HG03064 (cell line): ENCODE measurements at regions not wholly inside any gene's neighbourhood (a gene's known extent, or its start where the extent isn't known, plus 50 kb on each side); places are given as distances from the start of the nearest gene placed in this dataset.

ENCODE experiments used
- ATAC-seq: cut with Tn5 transposase; IDR thresholded peaks from one replicate; pipeline ENCODE4 v1.9.1; 2021; ENCODE audit warnings: low read depth; ENCODE audit not compliant: unreplicated experiment

- no peak for ATAC-seq
These were observed 1142.1 kb upstream of the PRMT6 start for GRCh38 chr1:105914403-105914802.

- no peak for ATAC-seq
These were observed 1121.7 kb upstream of the PRMT6 start for GRCh38 chr1:105934806-105935205.

- no peak for ATAC-seq
These were observed 1091.6 kb upstream of the PRMT6 start for GRCh38 chr1:105964879-105965278.

- ATAC-seq, result no peak
These were observed 1059.0 kb upstream of the PRMT6 start for GRCh38 chr1:105997516-105997915.

DNA sequence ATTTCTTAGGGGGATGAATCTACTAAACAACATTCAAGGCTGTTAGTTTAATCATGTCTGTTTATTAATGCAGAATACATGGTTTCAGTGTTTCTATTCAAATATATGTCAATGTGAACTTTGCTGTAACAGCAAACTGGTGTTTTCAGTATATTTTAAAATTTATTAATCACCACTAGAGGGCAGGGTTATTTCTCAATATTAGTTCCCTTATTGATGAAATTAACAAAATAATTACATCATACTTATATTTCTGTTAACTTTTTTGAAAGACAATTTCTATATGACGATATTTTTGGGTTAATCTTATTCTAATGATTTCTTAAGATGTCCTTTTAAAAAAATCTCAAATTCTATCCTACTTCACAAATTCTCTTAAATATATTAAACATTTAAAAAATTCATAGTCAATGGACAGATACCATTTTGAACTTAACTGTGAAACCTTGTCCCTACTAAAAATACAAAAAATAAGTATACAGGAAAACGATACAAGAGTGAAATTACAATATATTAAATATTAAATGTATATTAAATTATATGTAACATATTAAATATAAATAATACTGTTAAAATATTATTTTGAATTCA, 1034.1 kb upstream of the PRMT6 start:
- no peak for ATAC-seq

DNA sequence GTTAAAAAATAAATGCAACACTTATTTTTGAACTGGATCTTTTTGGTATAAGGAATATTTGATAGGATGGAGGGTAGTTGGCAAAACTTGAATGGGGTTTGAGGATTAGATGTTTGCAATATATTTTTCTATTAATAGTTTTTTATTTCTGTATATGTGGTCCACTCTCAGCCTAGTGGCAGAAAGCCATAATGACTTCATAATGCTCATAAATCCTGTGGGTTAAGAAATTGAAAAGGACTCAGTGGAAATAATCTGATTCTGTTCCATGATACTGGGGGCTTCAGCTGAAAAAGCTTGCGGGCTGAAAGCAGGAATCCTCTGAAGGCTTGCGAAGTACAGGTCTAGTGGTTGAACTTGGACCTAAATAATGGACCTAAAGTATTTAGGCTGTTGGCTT, 1028.6 kb upstream of the PRMT6 start:
- ATAC-seq, result no peak

- no peak for ATAC-seq
These were observed 1018.9 kb upstream of the PRMT6 start for GRCh38 chr1:106037526-106037925.

- ATAC-seq, result no peak
These were observed 1018.2 kb upstream of the PRMT6 start for GRCh38 chr1:106038260-106038659.

DNA sequence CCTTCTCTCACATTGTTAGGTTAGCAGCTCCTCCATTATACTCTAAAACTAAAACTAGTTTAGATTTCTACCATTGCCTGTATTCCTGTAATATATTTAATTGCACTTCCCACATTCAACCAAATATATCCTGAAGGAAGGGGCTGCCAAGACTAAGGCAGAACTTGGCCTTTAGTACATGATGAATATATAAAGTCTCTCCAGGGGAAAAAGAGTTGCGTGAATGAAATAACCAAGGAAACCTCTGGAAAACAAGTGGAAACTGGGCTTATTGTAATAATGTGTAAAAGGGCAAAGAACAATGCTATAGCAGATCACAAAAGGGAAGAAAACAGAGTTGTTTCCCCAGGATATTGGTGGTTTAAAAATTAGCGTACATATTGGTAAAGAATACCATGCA, 1012.5 kb upstream of the PRMT6 start:
- ATAC-seq, result no peak

DNA sequence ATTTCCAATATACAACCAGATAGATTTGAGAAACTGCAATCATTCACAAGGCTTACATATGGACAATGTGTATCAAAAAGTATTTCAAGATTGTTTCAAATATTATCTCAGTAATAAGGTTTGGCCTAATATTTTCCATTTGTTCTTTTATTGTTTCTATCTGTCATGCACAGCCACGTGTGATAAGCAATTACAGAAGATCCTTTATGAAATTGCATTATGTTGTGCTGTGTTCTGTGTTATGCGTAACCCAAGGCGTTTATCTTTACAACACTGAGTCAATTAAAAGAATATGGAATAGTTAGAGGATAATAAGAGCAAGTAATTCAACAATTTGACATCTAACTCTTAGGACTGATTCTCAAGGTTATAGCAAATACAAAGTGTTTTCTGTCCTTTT, 1009.3 kb upstream of the PRMT6 start:
- no peak for ATAC-seq

DNA sequence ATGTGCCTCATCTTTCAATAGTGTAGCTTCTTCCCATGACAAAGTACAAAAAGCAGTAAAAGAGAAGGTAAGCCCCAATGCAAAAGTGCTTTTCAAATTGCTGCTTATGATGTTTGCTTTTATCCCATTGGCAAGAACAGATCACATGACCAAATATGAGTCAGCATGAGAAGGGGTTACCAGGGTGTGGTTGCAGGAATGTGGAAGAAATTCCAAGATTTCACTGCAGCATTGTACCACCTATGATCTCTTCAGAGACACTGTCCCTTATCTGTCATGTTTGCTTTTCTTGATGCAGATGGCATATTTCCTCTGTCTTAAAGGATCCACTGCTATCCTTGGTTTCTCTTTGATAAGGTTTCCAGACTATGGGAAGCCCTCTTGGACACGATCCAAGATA, 1006.9 kb upstream of the PRMT6 start:
- no peak for ATAC-seq

DNA sequence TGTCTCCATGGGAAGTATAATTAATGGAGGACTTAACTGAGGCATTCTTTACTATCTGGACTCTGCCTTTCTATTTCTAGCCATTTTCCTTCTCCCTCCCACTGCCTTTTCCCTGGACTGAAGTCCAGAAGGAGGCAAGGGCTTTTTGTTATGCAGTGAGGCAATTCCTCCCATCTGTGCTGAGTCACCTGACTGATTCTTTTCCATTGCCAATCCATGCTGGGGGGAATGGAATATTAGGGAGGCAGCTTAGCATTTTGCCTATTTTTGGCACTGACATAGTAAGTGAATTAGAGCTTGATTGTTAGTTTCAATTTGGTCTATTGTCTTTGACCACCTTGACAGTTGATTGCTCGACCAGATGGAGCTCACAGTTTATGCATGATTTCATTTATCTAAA, 1000.6 kb upstream of the PRMT6 start:
- no peak for ATAC-seq

DNA sequence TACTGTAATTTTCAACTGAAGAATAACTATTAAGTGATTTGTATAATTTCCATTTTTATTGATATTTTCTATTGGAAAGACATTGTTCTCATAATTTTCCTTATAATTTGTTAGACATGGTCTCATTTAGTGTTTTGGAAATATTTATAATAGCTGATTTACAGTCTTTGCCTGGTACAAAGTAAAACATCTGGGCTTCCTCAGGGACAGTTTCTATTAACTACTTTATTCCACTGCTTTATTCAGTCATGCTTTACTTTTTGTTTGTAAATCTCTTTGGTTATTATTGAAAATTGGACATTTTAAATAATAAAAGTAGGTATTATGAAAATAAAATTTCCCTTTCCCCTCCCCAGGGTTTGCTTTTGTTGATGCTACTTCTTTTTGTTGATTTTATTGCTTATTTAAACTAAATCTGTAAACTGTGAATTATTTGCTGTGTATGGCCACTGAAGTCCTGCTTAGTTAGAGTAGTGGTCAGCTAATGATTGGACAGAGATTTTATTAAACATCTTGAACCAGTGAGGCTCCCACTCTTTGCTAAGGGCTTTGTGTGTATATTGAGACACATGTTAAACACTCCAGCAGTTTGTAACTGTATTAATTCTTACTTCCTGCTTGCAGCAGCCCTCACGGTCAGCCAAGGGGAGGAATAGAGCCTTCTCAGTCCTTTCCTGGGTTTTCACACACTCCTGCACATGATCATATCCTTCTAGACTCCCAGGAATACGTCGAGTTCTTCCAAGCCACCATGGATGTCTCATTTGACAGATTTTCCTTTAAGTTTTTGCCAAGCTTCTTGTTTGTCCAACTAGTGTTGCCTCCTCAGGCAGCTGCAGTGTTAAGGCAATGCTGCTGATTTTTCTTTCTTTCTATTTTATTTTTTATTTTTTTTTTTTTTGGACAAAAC, 994.6 kb upstream of the PRMT6 start:
- no peak for ATAC-seq

- no peak for ATAC-seq
These were observed 993.0 kb upstream of the PRMT6 start for GRCh38 chr1:106063510-106063909.

DNA sequence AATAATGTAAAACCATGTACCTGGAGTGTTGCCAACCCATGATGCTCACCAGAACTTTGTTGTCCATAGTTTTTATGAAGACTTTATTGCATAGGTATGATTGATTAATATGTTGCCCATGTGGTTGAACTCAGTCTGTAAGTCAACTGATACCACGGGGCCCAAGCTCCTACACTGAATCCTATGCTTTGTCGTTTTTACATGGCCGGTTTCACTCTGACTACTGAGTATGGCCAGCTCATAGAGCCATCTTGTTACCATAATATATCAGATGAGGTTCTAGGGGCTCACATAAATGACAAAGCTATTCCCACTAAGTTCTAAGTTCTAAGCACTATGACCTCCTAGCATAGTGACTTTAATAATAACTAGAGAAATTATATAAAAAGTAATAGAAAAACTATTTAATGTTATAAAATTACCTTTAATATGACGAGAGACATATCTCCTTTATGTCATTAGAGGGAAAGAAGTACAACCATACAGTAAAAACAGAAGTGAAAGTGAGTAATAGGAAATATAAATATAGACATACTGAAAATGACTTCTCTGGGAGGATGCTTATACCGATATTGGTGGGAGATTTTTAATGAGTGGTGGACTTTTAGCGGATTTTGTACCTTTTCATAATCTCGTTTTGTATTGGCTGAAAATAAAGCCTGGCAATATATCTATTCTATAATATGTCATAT, 983.4 kb upstream of the PRMT6 start:
- no peak for ATAC-seq

DNA sequence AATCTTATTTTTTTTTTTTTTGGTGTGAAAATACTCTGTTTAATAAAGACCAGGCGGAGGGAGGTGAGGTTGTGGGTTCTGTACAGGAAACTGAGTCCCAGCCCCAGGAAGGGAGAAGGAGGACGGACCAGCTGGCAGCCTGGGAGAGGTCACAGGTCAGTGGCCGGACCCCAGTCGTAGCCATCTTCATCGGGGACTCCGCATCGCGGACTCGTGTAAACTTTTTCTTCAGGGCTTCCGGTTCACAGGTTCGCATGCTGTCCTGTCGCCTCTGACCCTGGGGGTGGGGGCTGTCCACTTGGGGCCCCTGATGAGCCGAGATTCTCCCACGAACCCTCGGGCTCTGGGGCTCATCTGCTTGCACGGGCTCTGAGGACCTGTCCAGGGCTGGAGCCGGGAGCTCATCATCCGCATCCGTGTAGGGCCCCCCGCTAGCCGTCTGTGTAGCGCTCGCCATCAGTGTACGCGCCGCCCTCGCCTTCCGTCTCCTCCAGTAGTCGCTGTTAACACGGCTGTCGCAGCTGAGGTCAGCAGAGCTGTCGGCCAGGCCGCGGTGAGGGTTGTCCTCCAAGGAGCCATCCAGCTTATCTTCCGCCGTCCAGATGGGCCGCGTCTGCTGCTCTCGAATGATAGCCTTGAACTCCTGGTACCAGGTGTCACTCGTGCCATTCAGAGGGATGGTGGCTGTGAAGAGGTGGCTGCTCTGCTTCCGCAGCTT, 975.7 kb upstream of the PRMT6 start:
- ATAC-seq, result no peak

DNA sequence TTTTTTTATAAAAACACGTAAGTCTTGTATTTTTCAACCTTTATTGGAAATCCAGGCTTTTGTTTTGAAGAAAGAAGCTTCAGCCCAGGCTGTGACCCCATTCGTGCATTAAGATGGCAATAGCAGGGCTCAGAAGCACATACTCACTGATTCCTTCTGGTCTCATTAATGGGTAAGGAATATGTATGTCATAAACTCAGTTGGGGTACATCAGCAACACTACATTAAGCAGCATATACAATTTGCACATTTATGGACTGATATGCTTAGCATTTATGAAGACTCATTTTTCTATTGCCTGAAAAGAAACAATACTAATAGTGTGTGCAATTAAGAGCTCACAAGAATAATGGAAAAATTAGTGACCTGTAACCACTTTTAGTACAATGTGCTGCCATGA, 945.4 kb upstream of the PRMT6 start:
- no peak for ATAC-seq

DNA sequence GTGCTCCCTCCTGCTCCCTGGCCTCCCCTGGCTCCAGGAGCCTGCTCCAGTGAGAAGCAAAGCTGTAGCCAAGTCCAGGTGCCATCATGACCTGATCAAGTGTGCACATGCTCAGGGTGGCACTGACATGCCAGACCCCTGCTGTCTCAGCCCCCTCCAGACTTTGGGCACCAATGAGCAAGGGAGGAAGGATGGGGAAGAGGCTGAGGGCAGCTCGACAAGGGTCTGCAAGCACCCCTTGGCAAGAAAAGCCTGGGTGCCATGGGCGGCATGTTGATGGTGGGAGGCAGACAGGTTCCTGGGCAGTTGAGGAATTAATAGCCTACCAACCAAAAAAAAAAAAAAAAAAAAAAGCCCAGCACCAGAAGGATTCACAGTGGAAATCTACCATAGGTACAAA, 942.6 kb upstream of the PRMT6 start:
- no peak for ATAC-seq

GRCh38 chr1:106120789-106121188, 935.7 kb upstream of the PRMT6 start:
- no peak for ATAC-seq

DNA sequence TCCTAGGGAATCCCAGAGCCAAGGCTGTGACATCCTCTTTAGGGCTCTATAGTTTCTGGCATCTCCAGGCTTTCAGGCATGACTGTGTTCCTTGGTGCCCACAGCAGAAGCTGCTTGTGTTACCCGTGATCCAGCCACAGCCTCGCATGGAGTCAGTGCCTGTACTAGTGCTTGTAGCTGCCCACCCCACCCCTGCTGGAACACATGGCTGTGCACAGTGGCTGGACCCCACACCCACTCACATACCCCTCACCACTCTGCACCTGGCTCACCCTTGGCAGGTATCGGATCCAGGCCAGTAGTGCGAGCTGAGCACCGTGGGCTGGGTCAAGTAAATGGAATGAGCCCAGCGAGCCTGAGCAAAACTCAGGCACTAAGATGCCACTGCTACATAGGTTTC, 934.7 kb upstream of the PRMT6 start:
- ATAC-seq, result no peak

- ATAC-seq, result no peak
These were observed 921.9 kb upstream of the PRMT6 start for GRCh38 chr1:106134561-106134960.
